GM19395 (cell line): ENCODE measurements at regions not wholly inside any gene's neighbourhood (a gene's known extent, or its start where the extent isn't known, plus 50 kb on each side); places are given as distances from the start of the nearest gene placed in this dataset.
A peak's percentile ranks its signal among the peaks of the same experiment; 100 is the strongest.
"Not testable (repeated sequence)": the region's sequence is repeated elsewhere in the genome, so short reads cannot be mapped to it uniquely, and the experiment has no call there.

ENCODE experiments used
- ATAC-seq: cut with Tn5 transposase; IDR thresholded peaks from one replicate; pipeline ENCODE4 v1.9.1; 2021; ENCODE audit warnings: mild to moderate bottlenecking, moderate library complexity; ENCODE audit not compliant: unreplicated experiment

DNA sequence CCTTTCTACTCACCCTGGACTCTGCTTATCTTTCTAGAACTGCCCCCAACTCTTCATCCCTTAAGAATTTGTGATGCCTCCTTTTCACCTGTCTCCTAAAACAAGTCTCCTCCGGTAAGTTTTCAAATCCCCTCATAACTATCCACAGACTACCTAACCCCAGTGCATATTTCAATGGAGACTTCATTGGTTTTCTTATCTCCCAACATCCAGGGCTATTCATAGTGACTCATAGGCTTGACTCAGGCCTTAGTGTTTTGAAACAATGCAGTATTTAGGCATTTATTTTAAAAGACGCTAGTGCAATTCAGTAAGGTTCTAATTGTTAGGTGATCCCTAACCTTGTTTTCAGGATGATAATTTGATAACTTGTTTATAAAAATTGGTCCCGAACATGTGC, 399.2 kb downstream of the CPS1 start:
- ATAC-seq, result no peak

DNA sequence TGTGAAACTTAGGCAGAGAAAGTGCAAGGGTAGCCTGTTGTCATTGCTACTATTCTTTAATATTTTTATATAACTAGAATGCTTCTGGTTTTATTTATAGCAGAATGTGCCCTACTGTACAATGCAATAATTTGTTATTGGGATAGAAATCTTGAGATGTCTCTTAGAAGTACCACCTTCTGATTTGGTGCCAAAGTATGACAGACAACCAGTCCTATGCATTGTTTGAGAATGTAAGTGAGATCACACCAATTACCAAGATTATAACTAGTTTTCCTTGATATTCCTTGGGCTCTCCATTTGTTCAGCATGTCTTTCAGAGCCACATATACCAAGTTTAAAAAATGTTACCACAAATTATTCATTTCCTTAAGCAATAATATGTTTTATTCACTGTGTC, 399.7 kb downstream of the CPS1 start:
- ATAC-seq, result no peak

DNA sequence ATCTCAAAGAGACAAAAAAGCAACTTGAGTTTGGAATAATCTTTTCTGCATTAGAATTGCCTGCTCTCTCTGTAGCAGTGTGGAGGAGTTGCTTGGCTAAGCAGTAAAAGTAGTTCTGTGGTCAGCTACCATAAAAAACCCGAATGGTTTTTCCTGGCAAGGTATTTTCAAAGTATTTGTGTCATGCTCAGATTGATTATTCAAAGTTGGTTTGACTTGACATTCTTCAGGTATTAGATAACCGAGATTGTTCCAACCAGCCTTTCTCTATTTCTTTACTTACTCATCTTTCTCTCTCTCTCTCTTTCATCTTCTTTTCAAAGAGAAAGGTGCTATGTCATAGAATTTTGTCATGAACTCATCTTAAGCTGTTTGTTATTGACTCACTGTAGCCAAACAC, 404.9 kb downstream of the CPS1 start:
- no peak for ATAC-seq

DNA sequence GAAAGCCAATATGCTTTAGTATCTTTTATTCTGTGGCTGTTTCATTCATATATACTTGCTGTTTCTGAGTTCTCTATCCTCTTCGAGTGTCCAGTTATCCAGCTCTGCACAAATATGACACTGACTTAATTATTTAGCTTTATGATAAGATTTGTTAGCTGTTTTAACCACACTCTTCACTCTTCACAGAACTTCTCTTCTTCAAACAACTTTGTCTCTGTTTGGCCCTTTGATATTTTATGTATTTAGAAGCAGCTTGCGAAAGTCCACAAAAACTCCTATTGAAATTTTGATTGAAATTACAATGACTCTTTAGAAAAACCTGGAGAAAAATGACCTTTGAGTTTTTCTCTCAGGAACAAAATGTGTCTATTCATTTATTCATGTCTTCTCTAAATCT, 407.0 kb downstream of the CPS1 start:
- ATAC-seq, result no peak

DNA sequence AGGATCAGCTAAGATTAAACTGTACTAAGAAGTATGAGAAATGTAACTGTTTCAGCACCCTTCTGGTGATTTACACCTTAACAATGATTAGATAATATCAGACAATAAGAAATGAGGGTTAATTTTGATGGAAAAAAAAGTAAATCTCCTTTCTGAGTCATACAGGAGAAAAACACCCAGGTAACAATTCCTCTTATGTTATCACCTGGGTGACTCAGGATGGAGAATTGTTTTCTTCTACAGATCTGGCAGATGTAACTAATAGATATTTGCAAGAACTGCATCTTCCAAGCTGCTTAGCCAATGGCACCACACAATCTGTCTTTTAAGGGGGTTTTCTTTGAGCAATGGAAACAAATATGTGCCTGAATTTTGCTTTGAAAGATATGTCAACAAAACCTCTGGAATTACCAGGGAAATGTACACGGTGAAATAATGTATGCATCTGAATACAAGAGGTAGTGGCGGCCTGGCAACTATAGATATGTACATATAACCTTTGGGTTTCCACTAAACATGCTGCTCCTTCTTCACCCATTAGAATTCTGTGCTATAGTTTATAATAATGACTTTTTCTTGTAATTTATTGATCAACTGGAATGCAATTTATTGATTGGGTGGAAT, 407.9 kb downstream of the CPS1 start:
- ATAC-seq, result no peak

DNA sequence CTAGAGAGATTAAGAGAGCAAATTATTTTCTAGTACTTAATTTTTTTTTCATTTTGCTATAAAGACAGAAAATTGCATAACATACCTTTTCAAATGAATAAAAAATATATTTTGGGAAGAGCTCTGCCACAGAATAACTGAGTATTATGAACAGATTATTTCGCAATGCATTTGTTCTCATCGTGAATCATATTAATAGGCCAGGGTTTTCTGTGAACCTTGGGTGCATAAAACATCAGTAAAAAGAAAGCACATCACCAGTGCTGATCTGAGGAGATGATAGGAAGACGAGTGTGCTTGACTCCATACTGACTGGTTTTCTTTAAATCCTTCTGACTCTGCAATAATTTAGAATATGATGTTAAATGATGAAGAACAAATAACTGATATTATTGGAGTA, 409.1 kb downstream of the CPS1 start:
- no peak for ATAC-seq

DNA sequence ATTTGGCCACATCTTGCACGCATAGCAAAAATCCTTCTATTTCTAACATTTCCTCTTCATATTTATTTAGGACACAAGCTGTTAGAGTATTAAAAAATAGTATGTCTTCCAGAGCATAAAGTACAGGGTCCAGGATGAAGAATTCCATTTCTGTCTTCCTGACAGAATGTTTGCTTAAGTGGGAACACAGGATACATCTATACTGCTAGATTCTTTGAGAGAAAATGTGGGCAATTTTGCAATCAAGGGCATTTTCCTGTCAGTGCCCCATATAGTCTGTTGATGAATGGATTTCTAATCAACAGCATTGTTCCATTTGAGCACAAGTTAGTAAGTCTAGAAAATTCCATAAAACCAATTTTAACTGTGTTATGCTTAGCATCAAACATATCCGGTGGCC, 409.9 kb downstream of the CPS1 start:
- ATAC-seq, result no peak

DNA sequence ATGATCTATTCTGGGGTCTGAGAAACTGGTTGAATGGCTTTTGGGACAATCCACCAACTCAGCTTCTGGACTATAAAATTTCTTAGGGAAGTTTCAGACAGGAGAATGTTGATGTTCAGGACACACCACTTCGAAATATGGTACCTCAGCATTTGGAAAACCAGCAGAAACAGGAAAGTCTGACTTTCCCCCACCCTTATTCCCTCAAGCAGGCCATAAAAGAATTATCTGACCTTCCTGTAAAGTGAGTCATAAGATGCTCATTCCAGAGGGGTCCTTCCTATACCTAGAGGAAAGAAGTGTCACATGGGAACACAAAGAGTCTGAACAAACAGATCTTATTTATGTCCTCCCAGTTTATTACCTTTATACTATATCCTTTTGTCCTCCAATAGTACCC, 415.0 kb downstream of the CPS1 start:
- ATAC-seq, result no peak

DNA sequence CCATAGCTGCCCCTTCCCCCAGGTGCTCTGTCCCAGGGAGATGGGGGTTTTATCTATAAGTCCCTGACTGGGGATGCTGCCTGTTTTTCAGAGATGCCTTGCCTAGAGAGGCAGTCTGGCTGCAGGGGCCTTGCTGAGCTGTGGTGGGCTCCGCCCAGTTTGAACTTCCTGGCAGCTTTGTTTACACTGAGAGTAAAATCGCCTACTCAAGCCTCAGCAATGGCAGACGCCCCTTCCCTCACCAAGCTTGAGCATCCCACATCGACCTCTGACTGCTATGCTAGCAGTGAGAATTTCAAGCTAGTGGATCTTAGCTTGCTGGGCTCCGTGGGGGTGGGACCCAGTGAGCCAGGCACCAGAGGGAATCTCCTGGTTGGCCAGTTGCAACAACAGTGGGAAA, 430.4 kb downstream of the CPS1 start:
- ATAC-seq, result not testable (repeated sequence)

DNA sequence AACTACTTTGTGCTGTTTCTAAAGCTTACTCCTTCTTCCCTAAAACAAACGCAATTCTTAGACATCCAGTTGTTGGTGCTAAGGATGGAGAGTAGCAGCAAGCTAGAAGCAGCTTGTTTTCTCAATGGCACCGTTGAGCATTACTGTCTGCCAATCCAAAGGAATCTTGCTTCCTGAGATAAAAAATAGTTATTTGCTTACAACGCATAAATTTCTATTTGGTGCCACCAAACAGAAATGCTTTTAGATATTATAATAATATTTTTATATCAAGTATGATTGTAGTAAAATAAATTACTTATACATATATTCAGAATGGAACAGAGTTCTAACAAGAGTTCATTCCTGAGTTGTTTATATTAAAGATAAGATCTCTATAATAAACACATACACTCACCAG, 434.7 kb downstream of the CPS1 start:
- no peak for ATAC-seq

DNA sequence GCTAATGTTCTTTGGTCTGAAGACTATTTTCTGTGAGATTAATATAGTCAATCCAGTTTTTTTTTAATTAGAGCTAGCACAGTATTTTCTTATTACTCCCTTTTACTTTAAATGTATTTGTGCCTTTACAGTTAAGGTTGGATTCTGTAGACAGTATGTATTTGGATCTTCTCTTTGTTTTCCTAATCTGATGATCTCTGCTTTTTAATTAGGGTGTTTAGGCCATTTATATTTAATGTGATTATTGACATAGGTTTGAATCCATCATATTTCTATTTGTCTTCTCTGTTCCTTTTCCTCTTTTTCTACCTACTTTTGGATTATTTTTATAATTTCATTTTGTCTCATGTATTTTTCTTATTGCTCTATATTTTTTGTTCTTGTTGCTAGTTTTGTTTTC, 437.7 kb downstream of the CPS1 start:
- no peak for ATAC-seq

DNA sequence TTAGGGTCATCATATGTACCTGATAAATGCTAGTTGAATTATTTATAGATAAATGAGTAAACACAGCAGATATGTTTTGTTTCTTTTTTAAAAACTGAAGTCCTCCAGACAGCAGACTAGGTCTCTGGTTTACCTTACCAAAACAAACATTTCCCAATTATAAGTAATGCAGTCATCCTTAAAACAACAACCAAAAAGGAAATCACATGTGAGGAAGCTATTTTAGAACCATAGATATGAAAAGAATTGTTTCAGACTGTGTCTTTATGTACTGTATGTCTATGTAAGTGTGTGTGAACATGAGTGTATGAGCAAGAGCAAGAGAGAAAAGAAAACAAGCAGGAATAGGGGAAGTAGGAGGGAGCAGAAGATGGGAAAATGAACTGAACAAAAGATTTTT, 441.0 kb downstream of the CPS1 start:
- ATAC-seq, result no peak

DNA sequence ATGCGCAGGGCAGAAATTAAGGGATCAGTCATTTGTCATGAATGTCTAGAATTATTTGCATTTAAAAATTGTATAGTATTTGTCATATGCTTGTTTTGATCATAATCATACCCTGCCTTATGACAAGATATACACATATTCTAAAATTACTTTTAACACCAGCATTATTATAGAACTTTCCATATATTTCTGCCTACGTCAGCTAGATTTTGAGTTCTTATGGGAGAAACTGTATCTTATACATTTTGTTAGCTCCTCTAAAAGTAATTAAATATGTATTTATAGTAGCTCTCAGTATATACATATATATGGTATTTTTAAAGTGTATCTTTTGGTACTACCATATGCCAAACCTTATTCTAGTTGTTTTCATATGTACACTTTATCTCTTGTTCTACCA, 441.9 kb downstream of the CPS1 start:
- ATAC-seq, result no peak

DNA sequence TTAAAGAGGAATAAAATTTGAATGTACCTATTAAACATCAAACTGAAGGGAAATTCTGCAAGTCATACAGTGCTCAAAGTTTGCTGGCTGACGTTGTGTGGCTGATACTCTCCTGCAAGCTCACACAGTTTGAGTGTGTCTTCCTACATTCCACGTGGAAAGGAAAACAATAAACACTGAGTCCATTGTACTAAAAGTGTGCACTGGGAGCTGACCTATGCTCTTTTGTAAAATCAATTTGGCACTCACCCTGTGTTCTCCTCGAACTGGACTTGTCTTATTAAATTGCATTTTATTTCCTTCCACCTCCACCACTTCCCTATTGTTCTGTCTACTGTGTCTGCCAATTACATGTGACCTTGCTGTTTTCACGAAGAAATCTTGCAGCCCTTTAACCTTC, 458.0 kb downstream of the CPS1 start:
- ATAC-seq, result no peak

DNA sequence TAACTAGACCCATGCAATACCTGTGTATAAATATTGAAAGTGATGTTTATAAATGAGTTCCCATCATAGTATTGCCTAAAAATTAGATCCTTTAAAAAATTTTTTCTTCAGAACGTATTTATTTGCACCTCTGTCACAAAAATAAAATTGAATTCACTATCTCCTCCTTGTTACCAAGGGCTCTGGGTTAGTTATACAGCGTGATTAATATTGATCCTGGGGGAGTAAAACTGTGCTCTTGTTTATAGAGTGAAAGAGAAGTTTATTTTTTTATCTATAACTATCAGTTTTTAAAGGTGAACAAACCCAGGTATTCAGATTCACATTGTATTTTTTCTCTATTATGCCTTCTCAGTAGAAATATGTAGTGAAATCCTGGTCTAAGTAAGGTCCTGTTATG, 458.5 kb downstream of the CPS1 start:
- ATAC-seq, result no peak

DNA sequence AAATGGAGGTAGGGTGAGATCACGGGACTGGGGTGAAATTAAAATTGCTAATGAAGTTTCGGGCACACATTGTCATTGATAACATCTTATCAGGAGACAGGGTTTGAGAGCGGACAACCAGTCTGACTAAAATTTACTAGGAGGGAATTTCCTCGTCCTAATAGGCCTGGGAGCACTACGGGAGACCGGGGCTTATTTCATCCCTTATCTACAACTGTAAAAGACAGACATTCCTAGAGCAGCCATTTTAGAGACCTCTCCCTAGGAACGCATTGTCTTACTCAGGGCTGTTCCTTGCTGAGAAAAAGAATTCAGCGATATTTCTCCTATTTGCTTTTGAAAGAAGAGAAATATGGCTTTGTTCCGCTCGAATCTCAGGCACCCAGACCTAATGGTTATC, 468.7 kb downstream of the CPS1 start:
- ATAC-seq, result not testable (repeated sequence)

DNA sequence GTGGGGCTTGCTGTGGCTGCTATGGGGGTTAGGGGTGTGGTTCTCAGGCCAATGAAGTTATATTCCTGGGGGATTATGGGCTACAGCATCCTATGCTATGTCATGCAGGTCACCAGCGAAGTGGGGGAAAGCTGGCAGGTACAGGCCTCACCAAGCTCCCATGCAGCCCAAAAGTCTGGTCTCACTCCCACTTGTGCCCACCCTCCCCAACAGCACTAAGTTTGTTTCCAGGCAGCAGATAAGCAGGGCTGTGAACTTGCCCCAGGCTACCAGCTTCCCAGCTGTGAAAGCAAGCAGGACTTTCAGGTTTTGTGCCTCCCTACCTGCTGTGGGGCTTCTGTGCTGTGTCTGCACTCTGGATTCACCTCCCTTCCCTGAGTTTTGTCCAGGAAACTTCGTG, 469.7 kb downstream of the CPS1 start:
- ATAC-seq, result no peak

DNA sequence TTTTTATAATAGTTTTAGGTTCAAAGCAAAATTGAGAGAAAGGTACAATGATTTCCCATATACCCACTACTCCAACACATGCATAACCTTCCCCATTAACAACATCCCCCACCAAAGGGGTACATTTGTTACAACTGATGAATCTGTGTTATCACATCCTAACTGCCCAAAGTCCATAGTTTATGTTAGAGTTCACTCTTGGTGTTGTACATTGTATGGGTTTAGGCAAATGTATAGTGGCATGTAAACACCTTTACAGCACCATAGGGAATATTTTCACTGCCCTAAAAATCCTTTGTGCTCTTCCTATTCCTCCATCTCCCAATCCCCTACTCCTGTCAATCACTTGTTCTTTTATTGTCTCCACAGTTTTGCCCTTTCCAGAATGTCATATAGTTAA, 471.6 kb downstream of the CPS1 start:
- no peak for ATAC-seq

DNA sequence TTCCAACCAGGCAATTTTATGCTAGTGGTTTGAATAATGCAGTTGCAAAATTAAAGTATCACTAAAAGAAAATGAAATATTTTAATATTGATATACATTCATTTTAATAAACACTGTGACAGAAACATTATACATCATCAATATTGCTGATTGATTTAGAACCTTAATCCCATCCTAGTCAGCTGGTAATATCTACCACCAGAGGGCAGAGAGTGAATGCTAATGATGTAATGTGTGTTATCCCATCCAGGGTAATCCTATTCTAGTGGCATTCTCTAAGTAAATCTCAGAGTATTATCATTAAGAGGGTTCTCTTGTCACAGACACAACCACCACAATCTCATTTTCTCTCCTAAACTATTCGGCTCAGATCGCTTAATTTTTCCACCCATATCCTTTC, 477.4 kb downstream of the CPS1 start:
- ATAC-seq, result no peak

DNA sequence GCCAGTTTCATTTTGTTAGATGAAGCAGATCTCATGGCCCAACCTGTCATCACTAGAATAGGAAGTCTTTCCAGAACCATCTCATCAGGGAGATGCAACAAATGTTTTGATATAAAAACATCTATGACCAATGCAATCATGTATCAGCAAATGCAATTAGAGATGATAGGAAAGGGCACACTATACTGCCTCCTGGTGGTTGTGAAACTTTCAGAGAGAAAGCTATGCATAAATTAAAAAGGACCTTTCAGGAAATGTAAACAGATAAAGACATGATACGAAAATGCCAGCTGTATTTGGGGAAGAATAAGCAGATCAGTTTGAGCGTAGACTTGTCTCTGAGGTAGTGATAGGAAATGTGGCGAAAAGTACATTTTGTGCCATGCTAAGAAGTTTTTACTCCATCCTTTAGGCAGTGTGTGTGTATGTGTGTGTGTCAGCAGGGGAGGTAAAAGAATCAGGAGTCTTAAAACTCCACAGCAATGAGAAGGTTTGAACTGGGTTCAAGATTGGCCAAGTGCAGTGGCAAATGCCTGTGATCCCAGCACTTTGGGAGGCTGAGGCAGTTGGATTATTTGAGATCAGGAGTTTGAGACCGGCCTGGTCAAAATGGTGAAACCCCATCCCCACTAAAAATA, 479.3 kb downstream of the CPS1 start:
- ATAC-seq, result peak; percentile 73

DNA sequence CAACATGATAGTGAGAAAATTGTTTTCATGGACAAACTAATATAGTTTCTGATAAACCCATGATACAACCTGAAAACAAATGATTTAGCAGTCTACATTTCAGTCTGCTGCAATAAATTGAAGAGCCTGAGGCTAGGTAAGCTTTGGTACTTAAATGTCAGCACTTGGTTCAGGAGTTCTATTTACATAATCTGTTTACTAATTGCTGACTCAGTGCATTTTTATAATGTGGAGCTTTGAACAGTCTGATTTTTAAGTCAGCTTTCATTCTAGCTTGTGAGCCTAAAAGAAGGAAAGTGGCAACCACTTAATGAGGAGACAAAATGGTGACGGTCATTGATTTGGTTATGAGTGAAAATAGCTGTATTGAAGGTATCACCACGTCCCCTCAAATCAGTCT, 488.6 kb downstream of the CPS1 start:
- no peak for ATAC-seq

DNA sequence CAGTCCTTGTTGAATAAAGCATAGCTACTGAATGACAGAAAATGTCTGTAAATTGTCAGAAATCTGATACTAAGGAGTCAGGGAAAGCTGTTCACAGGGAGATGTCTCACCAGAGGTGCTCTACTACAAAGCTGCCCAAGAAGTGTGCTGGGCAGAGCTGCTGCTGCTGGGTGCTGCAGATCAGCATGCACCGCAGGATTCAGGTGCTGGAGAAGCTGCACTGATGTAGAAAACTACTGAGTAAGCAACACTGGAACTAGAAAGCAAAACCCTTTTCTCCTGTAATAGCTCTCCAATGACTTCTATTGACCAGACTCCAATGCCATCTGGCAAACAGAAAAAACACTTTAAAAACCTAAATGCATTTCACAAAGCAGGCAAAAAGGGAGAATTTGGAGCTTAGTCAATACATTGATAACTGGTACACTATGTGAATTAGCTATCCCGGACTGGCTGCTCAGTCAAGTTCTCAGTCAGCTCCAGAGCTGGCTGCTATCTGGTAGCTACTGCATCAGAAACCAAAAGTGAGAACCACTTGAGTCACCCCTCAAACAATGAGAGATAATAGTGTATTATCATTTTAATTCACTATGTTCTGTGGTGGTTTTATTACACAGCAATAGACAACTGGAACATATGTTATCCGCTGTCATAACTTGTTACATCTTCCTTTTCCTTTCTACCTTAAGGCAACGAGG, 493.1 kb downstream of the CPS1 start:
- no peak for ATAC-seq

DNA sequence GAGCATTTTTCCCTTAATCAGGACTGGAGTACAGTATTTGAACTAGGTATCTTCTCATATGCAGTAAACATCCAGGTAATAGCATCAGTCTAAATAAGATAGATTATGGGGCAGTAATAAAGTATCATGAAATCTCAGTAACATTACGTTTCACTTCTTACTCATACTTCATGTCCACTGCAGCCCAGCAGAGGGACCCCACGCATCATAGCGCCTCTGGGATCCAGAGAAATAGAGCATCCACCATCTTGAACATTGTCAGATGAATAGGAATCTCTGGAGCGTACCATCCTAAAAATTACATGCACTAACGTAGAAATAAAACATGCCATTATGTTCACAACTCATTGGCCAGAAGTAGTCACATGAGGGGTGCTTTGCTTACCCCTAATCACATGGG, 499.0 kb downstream of the CPS1 start:
- ATAC-seq, result no peak
